Spleen (tissue), 7 donors: ENCODE measurements at regions not wholly inside any gene's neighbourhood (a gene's known extent, or its start where the extent isn't known, plus 50 kb on each side); places are given as distances from the start of the nearest gene placed in this dataset.

ENCODE experiments used
- CTCF ChIP-seq, 11 experiments: fragments of 200-600 bp in 7 of 11; fragments of 450-650 bp in 4 of 11; sonication (generic) in 4 of 11; IDR thresholded peaks in 8 of 11; conservative IDR thresholded peaks in 3 of 11; 1 replicate in 7 of 11; 2 replicates in 4 of 11; pipeline versions ENCODE4 v1.4.0 to v1.8.0; 2016 to 2021; ENCODE audit warnings: antibody characterized with exemption in 11 of 11, inconsistent platforms in 4 of 11, mild to moderate bottlenecking in 1 of 11
- POLR2A ChIP-seq, 3 donors: fragments of 450-650 bp; IDR thresholded peaks; one replicate each; pipeline ENCODE4 v1.5.1; 2017; ENCODE audit warnings: antibody characterized with exemption in 3 of 3, mild to moderate bottlenecking in 1 of 3
- donor health status: DM: no; HTN: no; CAD: no; lungs with moderate emphysema.
- donor health status: DM: no; HTN: no; CAD: no.
- donor health status: DM: no; HTN: no; CAD: no.

GRCh38 chr3:197428117-197428801 is 127.5 kb downstream of the BDH1 start:
- TF ChIP-seq CTCF (IDR thresholded peaks at IDR 0.05 in 8 of 11, conservative IDR thresholded peaks at IDR 0.05 in 3 of 11) (no peak), POLR2A (IDR thresholded peaks at IDR 0.05) (no peak)
